Naive thymus-derived CD4-positive, alpha-beta T cell (primary cell): ENCODE measurements at regions not wholly inside any gene's neighbourhood (a gene's known extent, or its start where the extent isn't known, plus 50 kb on each side); places are given as distances from the start of the nearest gene placed in this dataset.

ENCODE experiments used
- ATAC-seq: fragments of 150-1000 bp; cut with Tn5 transposase; 2 replicates; pipeline ENCODE4 v1.10.0; 2021; ENCODE audit warnings: mild to moderate bottlenecking, moderate library complexity
- CTCF ChIA-PET: fragments of 350-600 bp; sonication (Branson Sonifier 250); formaldehyde crosslinking; loops from one replicate; lab custom pipeline; 2021; ENCODE audit warnings: antibody characterized with exemption; lab: Charles Lee
- POLR2A ChIA-PET: fragments of 350-600 bp; sonication (Branson Sonifier 250); formaldehyde crosslinking; loops from one replicate; lab custom pipeline; 2021; ENCODE audit warnings: antibody characterized with exemption, inconsistent platforms; lab: Charles Lee
- DNase-seq, 9 donors: peaks; one replicate each; pipeline versions ENCODE4 v3.0.0 to v3.0.0-alpha.2; 2020 to 2022; ENCODE audit warnings: mixed read lengths in 1 of 9
- H3K27ac ChIP-seq: one replicate; pipeline ENCODE4 v1.7.0; 2013; ENCODE audit warnings: mild to moderate bottlenecking, low read depth, low read length, moderate library complexity
- H3K27me3 ChIP-seq, 2 donors: one replicate each; pipeline ENCODE4 v1.7.0; 2013; ENCODE audit warnings: low read length in 2 of 2, mild to moderate bottlenecking in 2 of 2, moderate library complexity in 2 of 2; ENCODE audit not compliant: control insufficient read depth in 2 of 2, insufficient read depth in 2 of 2
- H3K36me3 ChIP-seq, 3 experiments: 1 replicate in 2 of 3; 2 replicates in 1 of 3; pipeline ENCODE4 v1.7.0; 2013; ENCODE audit warnings: low read length in 3 of 3, mild to moderate bottlenecking in 3 of 3, moderate library complexity in 1 of 3; ENCODE audit not compliant: insufficient read depth in 3 of 3, control insufficient read depth in 2 of 3
- H3K4me1 ChIP-seq, 2 donors: one replicate each; pipeline ENCODE4 v1.7.0; 2013; ENCODE audit warnings: low read length in 2 of 2, mild to moderate bottlenecking in 2 of 2, moderate library complexity in 1 of 2; ENCODE audit not compliant: control insufficient read depth in 2 of 2, insufficient read depth in 2 of 2
- H3K4me3 ChIP-seq: 2 replicates; pipeline ENCODE4 v1.7.0; 2013; ENCODE audit warnings: mild to moderate bottlenecking, low read length
- H3K9me3 ChIP-seq, 3 experiments: 1 replicate in 2 of 3; 2 replicates in 1 of 3; pipeline ENCODE4 v1.7.0; 2013; ENCODE audit warnings: low read length in 3 of 3; ENCODE audit not compliant: control insufficient read depth in 2 of 3
- H3K27ac Mint-ChIP-seq, 9 donors: one replicate each; pipeline ENCODE4 v1.8.0; 2020 to 2022; ENCODE audit warnings: mixed read lengths in 9 of 9, mild to moderate bottlenecking in 8 of 9, moderate library complexity in 5 of 9, inconsistent platforms in 2 of 9
- H3K27me3 Mint-ChIP-seq, 5 donors: one replicate each; pipeline ENCODE4 v1.8.0; 2021 to 2022; ENCODE audit warnings: mixed read lengths in 5 of 5, mild to moderate bottlenecking in 1 of 5
- H3K36me3 Mint-ChIP-seq, 5 donors: one replicate each; pipeline ENCODE4 v1.8.0; 2020 to 2022; ENCODE audit warnings: mixed read lengths in 5 of 5, mild to moderate bottlenecking in 3 of 5, inconsistent platforms in 1 of 5
- H3K4me1 Mint-ChIP-seq, 7 donors: one replicate each; pipeline ENCODE4 v1.8.0; 2020 to 2022; ENCODE audit warnings: mixed read lengths in 7 of 7, mild to moderate bottlenecking in 3 of 7, inconsistent platforms in 1 of 7
- H3K4me3 Mint-ChIP-seq, 10 donors: one replicate each; pipeline ENCODE4 v1.8.0; 2020 to 2022; ENCODE audit warnings: mild to moderate bottlenecking in 10 of 10, mixed read lengths in 10 of 10, moderate library complexity in 6 of 10, inconsistent platforms in 2 of 10
- H3K9me3 Mint-ChIP-seq, 11 donors: one replicate each; pipeline ENCODE4 v1.8.0; 2020 to 2022; ENCODE audit warnings: mixed read lengths in 11 of 11, mild to moderate bottlenecking in 4 of 11, inconsistent platforms in 1 of 11, moderate library complexity in 1 of 11
- intact Hi-C, 2 donors: fragments of 100-400 bp; cut with micrococcal nuclease; formaldehyde crosslinking; loops; one replicate each; pipeline ENCODE4 v1.15.1; 2023

DNA sequence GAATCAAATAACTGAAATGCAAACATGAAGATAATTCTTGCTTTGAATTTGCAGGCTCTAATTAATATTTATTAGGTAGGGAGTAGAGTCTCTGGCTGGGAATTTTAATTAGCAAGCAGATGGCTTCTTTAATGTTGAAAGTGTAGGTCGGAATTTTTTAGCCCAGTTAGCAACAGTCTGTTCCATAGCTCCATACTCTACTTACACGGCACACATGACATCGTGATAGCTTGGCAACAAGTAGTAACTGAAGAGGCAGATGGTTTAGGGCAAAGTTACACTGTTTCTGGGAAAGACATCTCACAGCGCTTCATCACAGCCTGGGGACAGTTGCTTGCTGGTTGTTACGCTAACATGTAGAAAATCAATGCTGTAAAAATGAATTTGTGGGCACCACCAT, 710.7 kb downstream of the GALC start:
- CTCF ChIA-PET = no interaction called here

GRCh38 chr14:87278415-87278814, 714.6 kb downstream of the GALC start:
- POLR2A ChIA-PET = no interaction called here
- Mint-ChIP-seq H3K36me3 (no peaks in the 10 kb centered on the region), H3K9me3 (peaks cover 0 to 30% (median 8%) of the 10 kb centered on the region in 11 donors), H3K27me3 (no peaks in the 10 kb centered on the region), H3K4me1 (no peaks in the 10 kb centered on the region), H3K4me3 (no peak overlapping the region), H3K27ac (no peak overlapping the region)
- H3K9me3 ChIP-seq = no peaks in the 10 kb centered on the region
- ATAC-seq = no peak
- no peak overlapping the region for H3K4me3 ChIP-seq
- DNase-seq = no peak
- H3K4me1 ChIP-seq = no peaks in the 10 kb centered on the region
- intact Hi-C loops = no loop called here
- H3K27me3 ChIP-seq = no peaks in the 10 kb centered on the region
- CTCF ChIA-PET = no interaction called here
- no peak overlapping the region for H3K27ac ChIP-seq
- H3K36me3 ChIP-seq = no peaks in the 10 kb centered on the region

More for the DNA sequence above, 710.7 kb downstream of the GALC start:
- POLR2A ChIA-PET = no interaction called here
- no peaks in the 10 kb centered on the region for H3K36me3 ChIP-seq
- no peaks in the 10 kb centered on the region for H3K9me3 ChIP-seq
- no peak for ATAC-seq
- no peak overlapping the region for H3K27ac ChIP-seq
- no peak overlapping the region for H3K4me3 ChIP-seq
- no peaks in the 10 kb centered on the region for H3K27me3 ChIP-seq
- H3K27me3 Mint-ChIP-seq = no peaks in the 10 kb centered on the region
- no peaks in the 10 kb centered on the region for H3K4me1 Mint-ChIP-seq
- no peak overlapping the region for H3K4me3 Mint-ChIP-seq
- no peak for DNase-seq
- H3K27ac Mint-ChIP-seq = no peak overlapping the region
- H3K9me3 Mint-ChIP-seq = peaks cover 0 to 23% (median 3%) of the 10 kb centered on the region in 11 donors
- no peaks in the 10 kb centered on the region for H3K36me3 Mint-ChIP-seq
- intact Hi-C loops = no loop called here
- no peaks in the 10 kb centered on the region for H3K4me1 ChIP-seq

GRCh38 chr14:87271331-87271730, 721.7 kb downstream of the GALC start:
- Histone ChIP-seq H3K27me3 (no peaks in the 10 kb centered on the region), H3K9me3 (no peaks in the 10 kb centered on the region), H3K36me3 (no peaks in the 10 kb centered on the region), H3K4me3 (no peak overlapping the region), H3K4me1 (no peaks in the 10 kb centered on the region), H3K27ac (no peak overlapping the region)
- H3K36me3 Mint-ChIP-seq = no peaks in the 10 kb centered on the region
- POLR2A ChIA-PET = no interaction called here
- DNase-seq (no peak), ATAC-seq (no peak)
- no peak overlapping the region for H3K27ac Mint-ChIP-seq
- no peak overlapping the region for H3K4me3 Mint-ChIP-seq
- intact Hi-C loops = no loop called here
- peaks cover 2 to 31% (median 12%) of the 10 kb centered on the region in 11 donors for H3K9me3 Mint-ChIP-seq
- CTCF ChIA-PET = no interaction called here
- no peaks in the 10 kb centered on the region for H3K27me3 Mint-ChIP-seq
- H3K4me1 Mint-ChIP-seq = no peaks in the 10 kb centered on the region

GRCh38 chr14:87268997-87269396, 724.0 kb downstream of the GALC start:
- ATAC-seq (no peak), DNase-seq (no peak)
- Histone ChIP-seq H3K36me3 (no peaks in the 10 kb centered on the region), H3K27me3 (no peaks in the 10 kb centered on the region), H3K27ac (no peak overlapping the region), H3K9me3 (no peaks in the 10 kb centered on the region), H3K4me1 (no peaks in the 10 kb centered on the region), H3K4me3 (no peak overlapping the region)
- H3K9me3 Mint-ChIP-seq = peaks cover 2 to 36% (median 11%) of the 10 kb centered on the region in 11 donors
- no peaks in the 10 kb centered on the region for H3K27me3 Mint-ChIP-seq
- no peaks in the 10 kb centered on the region for H3K4me1 Mint-ChIP-seq
- H3K4me3 Mint-ChIP-seq = no peak overlapping the region
- POLR2A ChIA-PET = no interaction called here
- H3K36me3 Mint-ChIP-seq = no peaks in the 10 kb centered on the region
- intact Hi-C loops = no loop called here
- CTCF ChIA-PET = no interaction called here
- no peak overlapping the region for H3K27ac Mint-ChIP-seq

DNA sequence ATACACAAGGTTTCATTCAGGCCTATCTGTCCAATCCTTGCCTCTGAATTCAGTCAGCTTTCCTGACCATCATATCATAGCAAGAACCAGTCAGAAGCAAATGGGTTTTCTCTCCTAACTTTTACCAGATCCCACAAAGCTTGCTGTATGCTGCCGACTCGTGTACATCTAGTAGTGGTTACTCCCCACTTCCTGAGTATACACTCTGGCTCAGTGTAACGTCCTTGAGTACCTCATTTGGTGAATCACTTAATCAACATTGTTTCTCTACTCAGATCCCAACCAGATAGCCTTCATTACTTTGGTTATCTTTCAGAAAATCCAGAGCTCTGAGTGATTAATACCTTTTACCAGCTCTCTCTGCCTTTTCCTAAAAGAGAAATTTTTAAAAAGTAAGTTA, 728.2 kb downstream of the GALC start:
- no peaks in the 10 kb centered on the region for H3K4me1 ChIP-seq
- no peaks in the 10 kb centered on the region for H3K27me3 ChIP-seq
- no peak overlapping the region for H3K27ac ChIP-seq
- no peak overlapping the region for H3K27ac Mint-ChIP-seq
- H3K4me3 ChIP-seq = no peak overlapping the region
- H3K9me3 ChIP-seq = no peaks in the 10 kb centered on the region
- H3K4me1 Mint-ChIP-seq = no peaks in the 10 kb centered on the region
- ChIA-PET CTCF (no interaction called here), POLR2A (interaction anchor here (0.7 kb wide), 1 partner anchor 61 kb away, joined by 3 read pairs; no protein-coding TSS in a partner anchor)
- intact Hi-C loops = no loop called here
- no peak for ATAC-seq
- H3K36me3 Mint-ChIP-seq = no peaks in the 10 kb centered on the region
- H3K9me3 Mint-ChIP-seq = peaks cover 0 to 23% (median 5%) of the 10 kb centered on the region in 11 donors
- H3K27me3 Mint-ChIP-seq = no peaks in the 10 kb centered on the region
- no peak for DNase-seq
- no peaks in the 10 kb centered on the region for H3K36me3 ChIP-seq
- H3K4me3 Mint-ChIP-seq = no peak overlapping the region

- Histone ChIP-seq H3K36me3 (no peaks in the 10 kb centered on the region), H3K4me3 (no peak overlapping the region), H3K27ac (no peak overlapping the region), H3K4me1 (no peaks in the 10 kb centered on the region), H3K27me3 (no peaks in the 10 kb centered on the region), H3K9me3 (no peaks in the 10 kb centered on the region)
- Mint-ChIP-seq H3K4me1 (no peaks in the 10 kb centered on the region), H3K27me3 (no peaks in the 10 kb centered on the region), H3K4me3 (no peak overlapping the region), H3K36me3 (no peaks in the 10 kb centered on the region), H3K9me3 (peaks cover 0 to 21% (median 5%) of the 10 kb centered on the region in 11 donors), H3K27ac (no peak overlapping the region)
- ATAC-seq (no peak), DNase-seq (no peak)
- ChIA-PET CTCF (no interaction called here), POLR2A (interaction anchor here (0.7 kb wide), 1 partner anchor 60 kb away, joined by 3 read pairs; no protein-coding TSS in a partner anchor)
- intact Hi-C loops = no loop called here
These were observed 728.7 kb downstream of the GALC start for GRCh38 chr14:87264272-87264785.

DNA sequence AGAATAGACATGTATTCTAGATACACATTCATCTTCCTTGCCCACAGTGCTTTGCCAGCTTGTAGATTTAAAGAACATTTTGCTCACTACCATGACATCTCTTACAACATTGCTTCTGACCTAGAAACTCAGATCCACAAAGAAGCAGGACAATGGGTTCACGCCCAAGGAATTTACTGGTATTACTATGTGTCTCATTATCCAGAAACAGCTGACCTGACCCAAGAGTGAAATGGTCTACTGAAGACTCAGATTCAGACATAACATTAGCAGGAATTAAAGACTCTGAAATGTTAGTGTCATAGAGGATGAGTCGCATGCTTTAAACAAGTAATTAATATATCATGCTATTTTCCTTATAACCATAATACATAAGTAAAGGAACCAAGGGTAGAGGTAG, 731.4 kb downstream of the GALC start:
- Histone ChIP-seq H3K4me1 (no peaks in the 10 kb centered on the region), H3K9me3 (no peaks in the 10 kb centered on the region), H3K27ac (no peak overlapping the region), H3K36me3 (no peaks in the 10 kb centered on the region), H3K4me3 (no peak overlapping the region), H3K27me3 (no peaks in the 10 kb centered on the region)
- Mint-ChIP-seq H3K4me1 (no peaks in the 10 kb centered on the region), H3K9me3 (peaks cover 0 to 25% (median 5%) of the 10 kb centered on the region in 11 donors), H3K27ac (no peak overlapping the region), H3K27me3 (no peaks in the 10 kb centered on the region), H3K4me3 (no peak overlapping the region), H3K36me3 (no peaks in the 10 kb centered on the region)
- DNase-seq = no peak
- POLR2A ChIA-PET = no interaction called here
- ATAC-seq = no peak
- intact Hi-C loops = no loop called here
- CTCF ChIA-PET = no interaction called here
